GM12878 (cell line): ENCODE measurements at regions not wholly inside any gene's neighbourhood (a gene's known extent, or its start where the extent isn't known, plus 50 kb on each side); places are given as distances from the start of the nearest gene placed in this dataset.
A peak's percentile ranks its signal among the peaks of the same experiment; 100 is the strongest.

ENCODE experiments used
- CBFB ChIP-seq: IDR thresholded peaks from 2 replicates; pipeline ENCODE4 v1.6.1; 2016; ENCODE audit warnings: antibody characterized with exemption, low read depth
- ESRRA ChIP-seq: IDR thresholded peaks from 2 replicates; pipeline ENCODE4 v1.6.1; 2012; ENCODE audit warnings: mild to moderate bottlenecking, low read length, improper control_type of control experiment
- FOXK2 ChIP-seq: fragments of 450-650 bp; IDR thresholded peaks from 2 replicates; pipeline ENCODE4 v1.6.1; 2017; ENCODE audit warnings: mild to moderate bottlenecking, moderate library complexity
- HDAC2 ChIP-seq: fragments of 200-600 bp; sonication (generic); IDR thresholded peaks from 2 replicates; pipeline ENCODE4 v1.6.1; 2017
- JUNB ChIP-seq: IDR thresholded peaks from 2 replicates; pipeline ENCODE4 v1.6.1; 2016; ENCODE audit warnings: antibody characterized with exemption, mild to moderate bottlenecking
- KAT2A ChIP-seq: conservative IDR thresholded peaks from 2 replicates; pipeline ENCODE4 v1.6.1; 2011; ENCODE audit warnings: low read depth, low read length; ENCODE audit not compliant: control insufficient read depth
- KDM1A ChIP-seq: fragments of 200-600 bp; sonication (generic); IDR thresholded peaks from 2 replicates; pipeline ENCODE4 v1.6.1; 2016; ENCODE audit warnings: borderline replicate concordance
- MTA3 ChIP-seq: IDR thresholded peaks from 2 replicates; pipeline ENCODE4 v1.6.1; 2012; ENCODE audit warnings: low read length, inconsistent platforms, borderline replicate concordance
- MXI1 ChIP-seq: fragments of 150-350 bp; IDR thresholded peaks from 2 replicates; pipeline ENCODE4 v1.6.1; 2011; ENCODE audit warnings: low read depth, mild to moderate bottlenecking, inconsistent platforms, low read length, improper control_type of control experiment
- NR2C2 ChIP-seq: IDR thresholded peaks from 2 replicates; pipeline ENCODE4 v1.6.1; 2011; ENCODE audit warnings: borderline replicate concordance, low read depth; ENCODE audit not compliant: control insufficient read depth, insufficient read length
- PML ChIP-seq: IDR thresholded peaks from 2 replicates; pipeline ENCODE4 v1.6.1; 2012; ENCODE audit warnings: low read length, inconsistent platforms
- RFX5 ChIP-seq: IDR thresholded peaks from 2 replicates; pipeline ENCODE4 v1.6.1; 2011; ENCODE audit warnings: low read depth, low read length, improper control_type of control experiment
- SREBF2 ChIP-seq: IDR thresholded peaks from 2 replicates; pipeline ENCODE4 v1.6.1; 2012; ENCODE audit warnings: mild to moderate bottlenecking, low read length
- STAT1 ChIP-seq: fragments of 450-650 bp; conservative IDR thresholded peaks from 2 replicates; pipeline ENCODE4 v1.6.1; 2014; ENCODE audit warnings: antibody characterized with exemption, mild to moderate bottlenecking
- TCF3 ChIP-seq: IDR thresholded peaks from 2 replicates; pipeline ENCODE4 v1.6.1; 2012; ENCODE audit warnings: low read depth, mild to moderate bottlenecking, low read length, borderline replicate concordance; ENCODE audit not compliant: insufficient read depth
- YY1 ChIP-seq: IDR thresholded peaks from 2 replicates; pipeline ENCODE4 v1.6.1; 2011; ENCODE audit warnings: low read depth, mild to moderate bottlenecking, low read length
- ZBED1 ChIP-seq: IDR thresholded peaks from 2 replicates; pipeline ENCODE4 v1.6.1; 2016; ENCODE audit warnings: borderline replicate concordance
- ZNF217 ChIP-seq: fragments of 450-650 bp; IDR thresholded peaks from 2 replicates; pipeline ENCODE4 v1.6.1; 2017; ENCODE audit warnings: antibody characterized with exemption, mild to moderate bottlenecking
- ZNF274 ChIP-seq: IDR thresholded peaks from one replicate; pipeline ENCODE4 v1.8.0; 2011; ENCODE audit not compliant: insufficient read length, insufficient read depth
- TF ChIP-seq, protein P1 (sequence below): fragments of 450-650 bp; formaldehyde crosslinking; IDR thresholded peaks from 2 replicates; pipeline ENCODE4 v1.4.0; 2022; ENCODE audit warnings: mild to moderate bottlenecking, moderate library complexity
- TF ChIP-seq, protein P2 (sequence below): IDR thresholded peaks from 2 replicates; pipeline ENCODE4 v1.6.1; 2012; ENCODE audit warnings: low read depth, low read length, improper control_type of control experiment
- TF ChIP-seq, protein P3 (sequence below): IDR thresholded peaks from 2 replicates; pipeline ENCODE4 v1.6.1; 2011; ENCODE audit warnings: low read depth, mild to moderate bottlenecking, low read length, moderate library complexity, borderline replicate concordance; ENCODE audit errors: extremely low read depth
- TF ChIP-seq, protein P4 (sequence below): fragments of 450-650 bp; IDR thresholded peaks from 2 replicates; pipeline ENCODE4 v1.6.1; 2018; ENCODE audit warnings: mild to moderate bottlenecking, low read depth, moderate library complexity; ENCODE audit not compliant: partially characterized antibody
- TF ChIP-seq, protein P5 (sequence below): fragments of 450-650 bp; IDR thresholded peaks from 2 replicates; pipeline ENCODE4 v1.6.1; 2018; ENCODE audit warnings: borderline replicate concordance, mild to moderate bottlenecking; ENCODE audit not compliant: partially characterized antibody

DNA sequence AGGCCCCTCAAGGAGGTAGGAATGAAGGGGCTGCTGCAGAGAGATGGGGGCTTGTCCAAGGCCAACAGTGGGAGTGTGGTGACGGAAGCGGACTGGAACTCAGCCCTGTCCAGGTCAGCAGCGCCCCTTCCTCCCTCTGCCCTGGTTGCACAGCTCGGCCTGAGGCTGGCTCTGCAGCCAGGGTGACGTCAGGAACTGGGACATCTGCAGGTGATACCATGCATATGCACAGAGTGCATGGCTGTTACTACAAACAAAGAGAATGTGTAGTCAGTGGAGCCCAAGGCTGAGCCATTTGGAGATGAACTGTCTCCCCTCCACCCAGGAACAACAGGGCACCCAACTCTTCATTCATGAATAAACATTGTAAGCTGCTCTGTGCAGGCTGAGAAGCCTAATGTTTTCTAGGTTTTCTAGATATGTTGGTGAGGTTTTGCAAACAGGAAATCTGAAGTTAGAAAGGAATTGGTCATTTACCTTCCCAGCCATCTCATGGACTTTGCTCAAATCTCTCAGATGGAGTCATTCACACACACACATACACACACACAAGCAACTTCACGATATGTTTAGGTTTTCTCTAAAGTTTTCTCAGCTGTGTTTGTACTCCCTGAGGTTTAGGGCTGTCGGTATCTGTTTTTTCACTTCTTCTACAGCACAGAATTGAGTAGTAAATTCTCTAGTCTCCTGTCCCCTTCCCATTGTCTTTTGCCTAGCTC is 117.2 kb downstream of the TLE3 start (continued):
- TF ChIP-seq, protein P1, sequence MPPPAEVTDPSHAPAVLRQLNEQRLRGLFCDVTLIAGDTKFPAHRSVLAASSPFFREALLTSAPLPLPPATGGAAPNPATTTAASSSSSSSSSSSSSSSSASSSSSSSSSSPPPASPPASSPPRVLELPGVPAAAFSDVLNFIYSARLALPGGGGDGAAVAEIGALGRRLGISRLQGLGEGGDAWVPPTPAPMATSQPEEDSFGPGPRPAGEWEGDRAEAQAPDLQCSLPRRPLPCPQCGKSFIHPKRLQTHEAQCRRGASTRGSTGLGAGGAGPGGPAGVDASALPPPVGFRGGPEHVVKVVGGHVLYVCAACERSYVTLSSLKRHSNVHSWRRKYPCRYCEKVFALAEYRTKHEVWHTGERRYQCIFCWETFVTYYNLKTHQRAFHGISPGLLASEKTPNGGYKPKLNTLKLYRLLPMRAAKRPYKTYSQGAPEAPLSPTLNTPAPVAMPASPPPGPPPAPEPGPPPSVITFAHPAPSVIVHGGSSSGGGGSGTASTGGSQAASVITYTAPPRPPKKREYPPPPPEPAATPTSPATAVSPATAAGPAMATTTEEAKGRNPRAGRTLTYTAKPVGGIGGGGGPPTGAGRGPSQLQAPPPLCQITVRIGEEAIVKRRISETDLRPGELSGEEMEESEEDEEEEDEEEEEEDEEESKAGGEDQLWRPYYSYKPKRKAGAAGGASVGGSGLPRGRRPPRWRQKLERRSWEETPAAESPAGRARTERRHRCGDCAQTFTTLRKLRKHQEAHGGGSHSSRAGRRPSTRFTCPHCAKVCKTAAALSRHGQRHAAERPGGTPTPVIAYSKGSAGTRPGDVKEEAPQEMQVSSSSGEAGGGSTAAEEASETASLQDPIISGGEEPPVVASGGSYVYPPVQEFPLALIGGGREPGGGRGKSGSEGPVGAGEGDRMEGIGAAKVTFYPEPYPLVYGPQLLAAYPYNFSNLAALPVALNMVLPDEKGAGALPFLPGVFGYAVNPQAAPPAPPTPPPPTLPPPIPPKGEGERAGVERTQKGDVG (CRISPR knock-in tag) = no peak
- TF ChIP-seq MXI1 (no peak), YY1 (no peak), KDM1A (no peak), TCF3 (no peak), CBFB (no peak), ZNF217 (no peak), MTA3 (0 out of 2 replicates have a peak, but pooled peaks have one; percentile 4), HDAC2 (no peak), STAT1 (no peak), PML (no peak), RFX5 (no peak), JUNB (no peak), FOXK2 (no peak), NR2C2 (no peak), ZNF274 (no peak), ESRRA (no peak), KAT2A (no peak), ZBED1 (no peak), SREBF2 (no peak)
- TF ChIP-seq, protein P2, sequence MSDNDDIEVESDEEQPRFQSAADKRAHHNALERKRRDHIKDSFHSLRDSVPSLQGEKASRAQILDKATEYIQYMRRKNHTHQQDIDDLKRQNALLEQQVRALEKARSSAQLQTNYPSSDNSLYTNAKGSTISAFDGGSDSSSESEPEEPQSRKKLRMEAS = no peak
- TF ChIP-seq, protein P3, sequence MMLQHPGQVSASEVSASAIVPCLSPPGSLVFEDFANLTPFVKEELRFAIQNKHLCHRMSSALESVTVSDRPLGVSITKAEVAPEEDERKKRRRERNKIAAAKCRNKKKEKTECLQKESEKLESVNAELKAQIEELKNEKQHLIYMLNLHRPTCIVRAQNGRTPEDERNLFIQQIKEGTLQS = no peak
- TF ChIP-seq, protein P4, sequence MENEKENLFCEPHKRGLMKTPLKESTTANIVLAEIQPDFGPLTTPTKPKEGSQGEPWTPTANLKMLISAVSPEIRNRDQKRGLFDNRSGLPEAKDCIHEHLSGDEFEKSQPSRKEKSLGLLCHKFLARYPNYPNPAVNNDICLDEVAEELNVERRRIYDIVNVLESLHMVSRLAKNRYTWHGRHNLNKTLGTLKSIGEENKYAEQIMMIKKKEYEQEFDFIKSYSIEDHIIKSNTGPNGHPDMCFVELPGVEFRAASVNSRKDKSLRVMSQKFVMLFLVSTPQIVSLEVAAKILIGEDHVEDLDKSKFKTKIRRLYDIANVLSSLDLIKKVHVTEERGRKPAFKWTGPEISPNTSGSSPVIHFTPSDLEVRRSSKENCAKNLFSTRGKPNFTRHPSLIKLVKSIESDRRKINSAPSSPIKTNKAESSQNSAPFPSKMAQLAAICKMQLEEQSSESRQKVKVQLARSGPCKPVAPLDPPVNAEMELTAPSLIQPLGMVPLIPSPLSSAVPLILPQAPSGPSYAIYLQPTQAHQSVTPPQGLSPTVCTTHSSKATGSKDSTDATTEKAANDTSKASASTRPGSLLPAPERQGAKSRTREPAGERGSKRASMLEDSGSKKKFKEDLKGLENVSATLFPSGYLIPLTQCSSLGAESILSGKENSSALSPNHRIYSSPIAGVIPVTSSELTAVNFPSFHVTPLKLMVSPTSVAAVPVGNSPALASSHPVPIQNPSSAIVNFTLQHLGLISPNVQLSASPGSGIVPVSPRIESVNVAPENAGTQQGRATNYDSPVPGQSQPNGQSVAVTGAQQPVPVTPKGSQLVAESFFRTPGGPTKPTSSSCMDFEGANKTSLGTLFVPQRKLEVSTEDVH = no peak
- TF ChIP-seq, protein P5, sequence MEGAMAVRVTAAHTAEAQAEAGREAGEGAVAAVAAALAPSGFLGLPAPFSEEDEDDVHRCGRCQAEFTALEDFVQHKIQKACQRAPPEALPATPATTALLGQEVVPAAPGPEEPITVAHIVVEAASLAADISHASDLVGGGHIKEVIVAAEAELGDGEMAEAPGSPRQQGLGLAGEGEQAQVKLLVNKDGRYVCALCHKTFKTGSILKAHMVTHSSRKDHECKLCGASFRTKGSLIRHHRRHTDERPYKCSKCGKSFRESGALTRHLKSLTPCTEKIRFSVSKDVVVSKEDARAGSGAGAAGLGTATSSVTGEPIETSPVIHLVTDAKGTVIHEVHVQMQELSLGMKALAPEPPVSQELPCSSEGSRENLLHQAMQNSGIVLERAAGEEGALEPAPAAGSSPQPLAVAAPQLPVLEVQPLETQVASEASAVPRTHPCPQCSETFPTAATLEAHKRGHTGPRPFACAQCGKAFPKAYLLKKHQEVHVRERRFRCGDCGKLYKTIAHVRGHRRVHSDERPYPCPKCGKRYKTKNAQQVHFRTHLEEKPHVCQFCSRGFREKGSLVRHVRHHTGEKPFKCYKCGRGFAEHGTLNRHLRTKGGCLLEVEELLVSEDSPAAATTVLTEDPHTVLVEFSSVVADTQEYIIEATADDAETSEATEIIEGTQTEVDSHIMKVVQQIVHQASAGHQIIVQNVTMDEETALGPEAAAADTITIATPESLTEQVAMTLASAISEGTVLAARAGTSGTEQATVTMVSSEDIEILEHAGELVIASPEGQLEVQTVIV = no peak
